Endothelial cell of umbilical vein (primary cell): ENCODE measurements at regions not wholly inside any gene's neighbourhood (a gene's known extent, or its start where the extent isn't known, plus 50 kb on each side); places are given as distances from the start of the nearest gene placed in this dataset.
"Not testable (repeated sequence)": the region's sequence is repeated elsewhere in the genome, so short reads cannot be mapped to it uniquely, and the experiment has no call there.

Source experiments
- BruUV-seq: library from RNA; stranded (reverse); fragments of 400-500 nt; replicated peaks from 2 replicates; lab custom pipeline; 2021; lab: Mats Ljungman, UMichigan
- CTCF ChIA-PET: fragments of 300-600, 350-600 bp; sonication (Branson Sonifier 250); formaldehyde crosslinking; loops from one replicate; lab custom pipeline; 2021; ENCODE audit warnings: antibody characterized with exemption, inconsistent platforms; lab: Charles Lee
- POLR2A ChIA-PET: fragments of 300-600, 350-600 bp; sonication (Branson Sonifier 250); formaldehyde crosslinking; loops from one replicate; lab custom pipeline; 2021; ENCODE audit warnings: antibody characterized with exemption, inconsistent platforms; lab: Charles Lee
- DNase-seq: peaks from one replicate; pipeline ENCODE4 v3.0.0-alpha.2; 2011; ENCODE audit warnings: low read depth, low spot score
- FAIRE-seq: peaks from 2 replicates; lab custom pipeline; 2011; peaks lifted over from hg19 to GRCh38; lab: Jason Lieb, UNC
- H2AFZ ChIP-seq: 2 replicates; pipeline ENCODE4 v1.6.0; 2012; ENCODE audit warnings: low read depth, low read length, control low read depth, inconsistent platforms
- H3K27ac ChIP-seq: 2 replicates; pipeline ENCODE4 v1.5.1; 2011; ENCODE audit warnings: low read depth, mild to moderate bottlenecking, control low read depth, low read length, moderate library complexity; ENCODE audit not compliant: insufficient read depth
- H3K27me3 ChIP-seq, 2 experiments: 2 replicates each; pipeline versions ENCODE4 v1.6.0 to v1.6.1; 2011; ENCODE audit warnings: low read length in 2 of 2, mixed read lengths in 1 of 2; ENCODE audit not compliant: control insufficient read depth in 2 of 2, insufficient read depth in 2 of 2
- H3K36me3 ChIP-seq, 2 experiments: 2 replicates in 1 of 2; 3 replicates in 1 of 2; pipeline ENCODE4 v1.5.1; 2011; ENCODE audit warnings: low read length in 2 of 2, mild to moderate bottlenecking in 1 of 2, moderate library complexity in 1 of 2; ENCODE audit not compliant: control insufficient read depth in 2 of 2, insufficient read depth in 2 of 2; ENCODE audit errors: extremely low read depth in 1 of 2
- H3K4me1 ChIP-seq: 3 replicates; pipeline ENCODE4 v1.5.1; 2011; ENCODE audit warnings: mild to moderate bottlenecking, low read length; ENCODE audit not compliant: control insufficient read depth, insufficient read depth; ENCODE audit errors: extremely low read depth
- H3K4me2 ChIP-seq: 2 replicates; pipeline ENCODE4 v1.6.1; 2011; ENCODE audit warnings: low read length, control low read depth, mixed read lengths; ENCODE audit not compliant: insufficient read depth
- H3K4me3 ChIP-seq, 3 experiments: fragments of 200-600 bp in 1 of 3; sonication (generic), shearing (Covaris generic) in 1 of 3; replicated peaks in 1 of 3; 2 replicates each; pipeline ENCODE4 v1.5.1; 2011 to 2016; ENCODE audit warnings: control low read depth in 3 of 3, low read length in 3 of 3, mild to moderate bottlenecking in 2 of 3, inconsistent platforms in 1 of 3, low read depth in 1 of 3, moderate library complexity in 1 of 3; ENCODE audit not compliant: insufficient read depth in 1 of 3
- H3K79me2 ChIP-seq: 2 replicates; pipeline ENCODE4 v1.6.0; 2012; ENCODE audit warnings: low read length, inconsistent platforms; ENCODE audit not compliant: control insufficient read depth, insufficient read depth
- H3K9ac ChIP-seq: replicated peaks from 2 replicates; pipeline ENCODE3; 2011; ENCODE audit warnings: low read length, control low read depth; ENCODE audit not compliant: insufficient read depth; ENCODE audit errors: extremely low read depth
- H3K9me1 ChIP-seq: replicated peaks from 3 replicates; pipeline ENCODE4 v1.6.0; 2011; ENCODE audit warnings: mild to moderate bottlenecking, low read length; ENCODE audit not compliant: control insufficient read depth, insufficient read depth; ENCODE audit errors: extremely low read depth
- H3K9me3 ChIP-seq: replicated peaks from 2 replicates; pipeline ENCODE4 v1.5.1; 2012; ENCODE audit warnings: low read length, inconsistent platforms; ENCODE audit not compliant: control insufficient read depth, insufficient read depth
- H4K20me1 ChIP-seq: replicated peaks from 2 replicates; pipeline ENCODE3; 2011; ENCODE audit warnings: mild to moderate bottlenecking, low read length; ENCODE audit not compliant: control insufficient read depth, insufficient read depth; ENCODE audit errors: extremely low read depth
- EZH2 ChIP-seq: IDR thresholded peaks from 2 replicates; pipeline ENCODE4 v1.6.1; 2012; ENCODE audit warnings: borderline replicate concordance, low read depth, mild to moderate bottlenecking, moderate library complexity, low read length, inconsistent platforms; ENCODE audit not compliant: severe bottlenecking
- FOS ChIP-seq: IDR thresholded peaks from 2 replicates; pipeline ENCODE4 v1.6.1; 2011; ENCODE audit warnings: mild to moderate bottlenecking, low read length, moderate library complexity, borderline replicate concordance; ENCODE audit not compliant: insufficient read depth
- GATA2 ChIP-seq: IDR thresholded peaks from 2 replicates; pipeline ENCODE4 v1.7.0; 2011; ENCODE audit warnings: low read depth, mild to moderate bottlenecking, moderate library complexity, mixed read lengths, low read length; ENCODE audit not compliant: insufficient read length, insufficient read depth
- JUN ChIP-seq: IDR thresholded peaks from 2 replicates; pipeline ENCODE4 v1.6.1; 2011; ENCODE audit warnings: borderline replicate concordance, low read depth; ENCODE audit not compliant: insufficient read length, insufficient read depth
- MYC ChIP-seq: IDR thresholded peaks from one replicate; pipeline ENCODE4 v1.6.1; 2011; ENCODE audit warnings: mild to moderate bottlenecking, low read depth, low read length
- POLR2A ChIP-seq: IDR thresholded peaks from 2 replicates; pipeline ENCODE4 v1.6.1; 2012; ENCODE audit warnings: low read depth, mild to moderate bottlenecking, control low read depth, low read length
- POLR2AphosphoS5 ChIP-seq: IDR thresholded peaks from 2 replicates; pipeline ENCODE4 v1.6.1; 2012; ENCODE audit warnings: low read depth, mild to moderate bottlenecking, control low read depth, low read length, moderate library complexity; ENCODE audit not compliant: insufficient read depth
- dilution Hi-C: fragments of 300-500 bp; cut with MboI; formaldehyde crosslinking; loops from one replicate; pipeline ENCODE4 v1.15.0; 2019; ENCODE audit warnings: low sequenced_read_pairs; ENCODE audit not compliant: extremely low pct_ligation_motif_present
- intact Hi-C: fragments of 100-400 bp; cut with micrococcal nuclease; formaldehyde crosslinking; loops from one replicate; pipeline ENCODE4 v1.10.0; 2022
- TF ChIP-seq, protein P1 (sequence below): IDR thresholded peaks from 2 replicates; pipeline ENCODE4 v1.6.1; 2011; ENCODE audit not compliant: insufficient read depth, insufficient read length
- TF ChIP-seq, protein P2 (sequence below), 2 donors: IDR thresholded peaks; 1 replicate in 1 of 2; 2 replicates in 1 of 2; pipeline ENCODE4 v1.5.1; 2011; ENCODE audit warnings: low read length in 2 of 2, mild to moderate bottlenecking in 2 of 2, moderate library complexity in 2 of 2, control low read depth in 1 of 2, inconsistent platforms in 1 of 2, low read depth in 1 of 2; ENCODE audit not compliant: insufficient read depth in 1 of 2; ENCODE audit errors: extremely low read depth in 1 of 2

GRCh38 chr10:78236416-78237015, 202.9 kb downstream of the RPS24 start:
- FAIRE-seq: no peak
- H3K9me1 ChIP-seq: no peaks in the 10 kb centered on the region
- POLR2A ChIA-PET: no interaction called here
- H3K79me2 ChIP-seq: no peaks in the 10 kb centered on the region
- no peak overlapping the region for H3K27ac ChIP-seq
- no peaks in the 10 kb centered on the region for H3K36me3 ChIP-seq
- no peaks in the 10 kb centered on the region for H4K20me1 ChIP-seq
- H3K4me2 ChIP-seq: no peak overlapping the region
- H3K4me3 ChIP-seq: no peak overlapping the region
- H3K27me3 ChIP-seq: peaks cover 1 to 3% of the 10 kb centered on the region in 2 experiments
- no peak overlapping the region for H3K9ac ChIP-seq
- dilution Hi-C loops: no loop called here
- H2AFZ ChIP-seq: no peak overlapping the region
- CTCF ChIA-PET: interaction anchor here (0.6 kb wide), 1 partner anchor 9 kb away, joined by 3 read pairs; no protein-coding TSS in a partner anchor
- BruUV-seq: no TSS peak
- intact Hi-C loops: no loop called here
- TF ChIP-seq JUN (no peak), GATA2 (no peak), FOS (no peak), POLR2A (no peak), EZH2 (no peak), MYC (no peak), POLR2AphosphoS5 (no peak)
- TF ChIP-seq, protein P1, sequence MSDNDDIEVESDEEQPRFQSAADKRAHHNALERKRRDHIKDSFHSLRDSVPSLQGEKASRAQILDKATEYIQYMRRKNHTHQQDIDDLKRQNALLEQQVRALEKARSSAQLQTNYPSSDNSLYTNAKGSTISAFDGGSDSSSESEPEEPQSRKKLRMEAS: no peak
- TF ChIP-seq, protein P2, sequence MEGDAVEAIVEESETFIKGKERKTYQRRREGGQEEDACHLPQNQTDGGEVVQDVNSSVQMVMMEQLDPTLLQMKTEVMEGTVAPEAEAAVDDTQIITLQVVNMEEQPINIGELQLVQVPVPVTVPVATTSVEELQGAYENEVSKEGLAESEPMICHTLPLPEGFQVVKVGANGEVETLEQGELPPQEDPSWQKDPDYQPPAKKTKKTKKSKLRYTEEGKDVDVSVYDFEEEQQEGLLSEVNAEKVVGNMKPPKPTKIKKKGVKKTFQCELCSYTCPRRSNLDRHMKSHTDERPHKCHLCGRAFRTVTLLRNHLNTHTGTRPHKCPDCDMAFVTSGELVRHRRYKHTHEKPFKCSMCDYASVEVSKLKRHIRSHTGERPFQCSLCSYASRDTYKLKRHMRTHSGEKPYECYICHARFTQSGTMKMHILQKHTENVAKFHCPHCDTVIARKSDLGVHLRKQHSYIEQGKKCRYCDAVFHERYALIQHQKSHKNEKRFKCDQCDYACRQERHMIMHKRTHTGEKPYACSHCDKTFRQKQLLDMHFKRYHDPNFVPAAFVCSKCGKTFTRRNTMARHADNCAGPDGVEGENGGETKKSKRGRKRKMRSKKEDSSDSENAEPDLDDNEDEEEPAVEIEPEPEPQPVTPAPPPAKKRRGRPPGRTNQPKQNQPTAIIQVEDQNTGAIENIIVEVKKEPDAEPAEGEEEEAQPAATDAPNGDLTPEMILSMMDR (IDR thresholded peaks at IDR 0.05; ENCODE audit: extremely low read depth in 1 of 2, insufficient read depth in 1 of 2, low read depth in 1 of 2, low read length in 2 of 2): no peak
- no peaks in the 10 kb centered on the region for H3K9me3 ChIP-seq
- H3K4me1 ChIP-seq: no peaks in the 10 kb centered on the region
- no peak for DNase-seq

GRCh38 chr10:78237951-78238350, 204.3 kb downstream of the RPS24 start:
- H3K36me3 ChIP-seq, H3K9me1 ChIP-seq, H3K27me3 ChIP-seq, POLR2A ChIA-PET, H3K4me2 ChIP-seq, FAIRE-seq, H3K27ac ChIP-seq, intact Hi-C loops, dilution Hi-C loops, CTCF ChIA-PET, H3K4me1 ChIP-seq, H3K4me3 ChIP-seq, BruUV-seq, H3K9ac ChIP-seq, H3K9me3 ChIP-seq, H4K20me1 ChIP-seq, DNase-seq, H3K79me2 ChIP-seq, H2AFZ ChIP-seq: not testable (repeated sequence)
